ENCODE measurements at regions not wholly inside any gene's neighbourhood (a gene's known extent, or its start where the extent isn't known, plus 50 kb on each side); places are given as distances from the start of the nearest gene placed in this dataset.
"Not testable (repeated sequence)": the region's sequence is repeated elsewhere in the genome, so short reads cannot be mapped to it uniquely, and the experiment has no call there.

DNA sequence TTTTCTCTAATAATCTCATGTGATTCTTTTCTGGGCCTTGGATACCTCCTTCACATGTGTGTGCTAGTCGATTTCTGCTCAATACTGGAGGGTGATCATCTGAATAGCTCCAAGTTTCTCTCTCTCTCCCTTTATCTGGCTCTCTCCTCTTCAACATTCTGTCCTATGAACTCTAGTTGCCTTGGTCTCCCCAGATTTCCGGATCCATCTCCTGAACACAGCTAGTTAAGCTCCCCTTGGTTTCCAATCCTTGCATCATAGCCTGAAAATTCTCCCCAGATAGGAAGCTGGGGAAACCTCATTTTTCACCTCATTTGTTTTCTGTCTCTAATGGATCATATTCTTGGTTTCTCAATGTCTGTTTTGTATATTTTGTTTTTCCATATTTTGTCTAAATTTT lies 832.3 kb downstream of the MTRR start:
- no peak for DNase-seq (ENCODE audit: low read depth, low spot score)

DNA sequence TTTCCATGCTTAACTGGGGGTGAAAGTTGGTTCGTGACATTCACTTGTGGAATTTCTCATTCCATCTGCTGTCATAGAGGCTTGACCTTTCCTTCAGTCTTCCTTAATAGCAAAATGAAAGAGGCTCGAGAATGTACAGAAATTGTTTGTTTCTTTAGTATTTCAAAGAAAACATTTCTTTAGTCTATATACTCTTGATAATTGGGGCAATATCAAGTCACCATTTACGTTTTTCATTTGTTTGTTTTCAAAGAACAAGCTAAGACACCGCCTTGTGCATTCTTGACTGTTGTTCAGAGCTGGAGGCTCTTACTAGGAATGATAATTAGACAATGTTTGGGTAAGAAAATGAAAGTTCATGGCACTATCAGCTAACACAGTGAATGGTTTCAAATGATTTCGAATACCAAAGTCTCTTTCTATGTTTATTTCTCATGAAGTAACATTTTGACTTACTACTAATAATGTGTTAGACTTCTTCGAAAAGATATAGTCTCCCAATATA lies 835.4 kb downstream of the SEMA5A start:
- no peak for DNase-seq (ENCODE audit: low read depth, low spot score)

DNA sequence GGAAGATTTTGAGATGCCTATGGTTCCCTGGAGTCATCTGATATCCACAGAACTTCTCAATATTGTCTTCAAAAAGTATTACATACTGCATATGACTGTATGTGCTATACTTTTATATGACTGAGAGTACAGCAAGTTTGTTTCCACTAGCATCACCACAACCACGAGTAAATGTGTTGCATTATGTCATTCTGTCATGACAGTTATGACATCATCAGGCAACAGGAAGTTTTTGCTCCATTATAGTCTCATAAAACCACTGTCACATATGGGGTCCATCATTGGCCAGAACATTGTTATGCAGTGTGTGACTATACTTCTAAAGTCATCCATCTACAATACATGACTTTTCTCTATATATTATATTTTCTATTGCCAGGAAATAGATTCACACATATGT lies 831.7 kb downstream of the SEMA5A start:
- DNase-seq (ENCODE audit: low read depth, low spot score): no peak

DNA sequence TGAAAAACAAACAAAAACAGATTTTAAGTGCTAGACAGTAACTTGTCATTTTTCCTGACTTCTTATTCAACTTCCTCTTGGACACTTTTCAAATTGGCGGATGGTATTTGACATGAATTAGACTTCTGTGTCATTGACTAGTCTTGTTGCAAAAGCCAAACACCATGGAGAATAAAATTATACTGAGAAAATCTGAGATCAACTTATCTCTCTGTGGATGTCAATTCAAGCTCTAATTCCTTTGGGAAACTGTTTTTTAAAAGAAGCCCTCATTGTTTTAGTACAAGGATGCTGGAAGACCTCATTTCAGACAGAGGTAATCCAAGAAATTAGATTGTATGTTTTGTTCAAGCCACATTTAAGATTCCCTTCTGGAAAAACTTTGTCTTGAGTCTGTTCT lies 831.0 kb downstream of the SEMA5A start:
- DNase-seq (ENCODE audit: low read depth, low spot score): no peak

DNA sequence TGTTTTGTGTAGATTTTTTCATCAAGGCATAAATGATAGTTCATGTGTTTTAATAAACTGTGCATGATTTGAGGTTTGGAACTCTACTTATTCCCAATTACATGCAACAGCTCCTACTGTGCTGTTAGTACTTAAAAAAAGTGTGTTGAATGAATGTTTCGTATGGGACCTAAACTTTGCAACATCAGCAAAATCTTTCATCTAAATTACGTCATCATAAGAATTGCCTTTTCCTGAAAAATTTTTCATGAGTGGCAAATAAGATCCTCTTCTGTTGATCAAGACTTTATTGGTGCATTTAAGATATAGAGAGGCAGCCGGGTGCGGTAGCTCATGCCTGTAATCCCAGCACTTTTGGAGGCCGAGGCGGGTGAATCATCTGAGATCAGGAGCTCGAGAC lies 826.1 kb downstream of the SEMA5A start:
- no peak for DNase-seq (ENCODE audit: low read depth, low spot score)

DNA sequence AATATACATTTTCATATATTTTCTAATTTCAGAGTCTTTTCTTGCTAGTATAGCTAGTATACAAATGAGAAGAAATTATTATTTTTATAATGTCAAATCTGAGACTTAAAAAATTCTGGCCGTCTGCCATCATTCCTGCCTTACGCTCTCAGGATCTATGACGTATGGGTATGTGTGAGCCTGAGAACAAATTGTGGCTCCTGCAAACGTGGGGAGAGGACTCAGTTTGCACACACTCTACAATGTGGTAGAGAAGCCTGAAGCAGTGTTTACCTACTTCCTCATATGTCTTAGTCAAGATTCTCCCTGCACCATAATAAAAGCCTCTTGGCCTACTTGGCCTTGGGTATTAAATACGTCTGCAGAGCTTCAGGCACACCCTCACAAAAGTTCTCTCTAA lies 825.4 kb downstream of the SEMA5A start:
- DNase-seq (ENCODE audit: low read depth, low spot score): no peak

DNA sequence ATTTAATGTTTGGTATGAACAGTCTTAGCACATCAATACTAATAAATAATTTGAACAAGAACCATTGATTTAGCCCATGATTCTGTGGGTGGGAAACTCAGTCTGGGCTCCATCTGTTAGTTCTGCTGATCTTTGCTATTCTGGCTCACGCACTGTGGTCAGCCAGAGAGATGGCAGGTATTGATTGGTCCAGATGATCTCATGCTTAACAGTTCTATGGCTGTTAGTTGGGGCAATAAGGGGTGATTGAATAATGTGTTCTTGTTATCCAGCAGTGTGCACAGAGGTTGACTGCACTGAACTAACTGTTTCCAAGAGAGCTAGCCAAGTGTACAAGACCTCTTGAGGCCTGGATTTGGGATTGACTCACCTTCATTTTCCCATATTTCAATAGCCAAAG lies 824.3 kb downstream of the SEMA5A start:
- DNase-seq (ENCODE audit: low read depth, low spot score): no peak

DNA sequence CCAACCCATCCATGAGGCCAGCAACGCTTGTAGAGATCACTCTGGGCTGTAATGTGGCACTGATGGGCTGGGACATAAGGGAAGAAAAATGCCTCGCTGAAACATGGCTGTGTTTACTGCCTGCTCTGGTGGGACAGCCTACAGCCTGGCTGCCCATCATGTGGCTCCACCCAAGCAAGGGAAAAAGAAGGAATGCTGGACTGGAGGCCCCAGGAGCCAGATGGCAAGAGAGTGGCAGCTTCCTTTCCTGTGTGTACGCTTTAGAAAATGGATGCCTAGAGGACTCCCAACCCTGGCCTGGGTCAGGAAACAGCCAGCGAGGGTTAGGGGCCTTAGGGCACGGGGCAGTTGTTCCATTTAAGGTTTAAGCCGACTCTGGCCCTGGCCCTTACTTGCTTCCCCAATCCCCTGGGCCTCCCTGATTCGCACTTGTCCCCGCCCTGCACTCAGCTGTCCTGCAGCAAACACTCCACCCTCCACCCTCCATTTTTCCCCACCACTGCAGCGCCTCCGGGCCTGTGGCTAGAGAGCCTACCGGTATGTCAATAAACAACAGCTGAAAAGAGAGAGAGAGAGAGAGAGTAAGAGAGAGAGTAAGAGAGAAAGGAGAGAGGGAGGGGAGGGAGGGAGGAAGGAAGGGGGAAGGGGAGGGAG lies 819.4 kb downstream of the SEMA5A start:
- DNase-seq (ENCODE audit: low read depth, low spot score): peak; percentile 0

DNA sequence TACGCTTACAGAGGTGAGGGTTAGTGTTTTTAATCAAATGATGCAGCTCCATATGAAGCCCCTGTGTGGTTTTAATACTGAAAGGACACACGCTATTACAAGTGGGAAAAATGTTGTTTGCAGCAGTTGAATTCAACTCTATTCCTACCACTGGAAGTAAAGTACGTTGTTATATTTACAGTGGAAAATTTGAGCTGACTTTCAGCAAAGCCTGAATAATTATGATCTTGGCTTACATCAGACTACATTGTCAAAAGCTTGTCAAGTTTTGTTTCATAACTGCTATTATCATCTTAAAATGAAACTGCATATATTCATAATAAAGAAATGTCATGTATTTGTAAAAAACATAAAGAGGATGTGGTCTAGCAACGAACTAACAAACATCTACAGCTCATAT lies 818.5 kb downstream of the SEMA5A start:
- no peak for DNase-seq (ENCODE audit: low read depth, low spot score)

DNA sequence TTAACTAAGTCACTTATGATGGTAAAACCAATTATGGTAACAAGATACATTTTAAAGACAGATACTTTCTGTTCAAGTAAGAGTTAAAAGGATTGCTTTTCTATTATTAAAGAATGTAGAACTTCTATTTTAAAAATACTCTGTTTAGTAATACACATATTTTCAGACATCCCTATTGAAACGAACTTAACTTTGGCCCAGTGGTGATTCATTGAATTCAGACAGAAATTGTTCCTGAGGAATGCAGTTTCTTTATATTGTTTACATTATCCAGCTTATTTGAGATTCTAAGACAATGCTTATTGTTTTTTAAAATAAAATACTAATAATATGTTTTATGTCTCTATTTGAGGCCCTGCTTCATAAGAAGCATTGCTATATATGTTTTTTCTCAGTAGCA lies 816.4 kb downstream of the SEMA5A start:
- DNase-seq (ENCODE audit: low read depth, low spot score): no peak

DNA sequence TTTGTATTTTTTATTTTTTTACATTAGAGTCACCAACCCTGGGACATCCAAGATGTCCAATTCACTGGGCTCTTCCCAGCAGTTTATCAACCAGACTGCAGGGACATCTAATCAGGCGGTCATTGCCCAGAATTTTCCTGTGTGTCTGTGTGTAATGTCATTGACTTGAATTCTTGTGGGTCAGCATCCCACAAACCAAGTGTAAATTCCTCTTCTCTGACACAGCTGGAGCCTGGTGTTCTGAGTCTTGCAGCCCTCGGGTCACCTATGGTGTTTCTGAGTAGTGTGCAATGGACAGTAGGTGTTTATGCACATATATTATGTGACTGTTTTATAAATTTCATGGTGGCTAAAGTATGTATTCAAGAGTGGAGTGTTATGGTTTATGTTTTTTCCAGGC lies 815.7 kb downstream of the SEMA5A start:
- no peak for DNase-seq (ENCODE audit: low read depth, low spot score)

DNA sequence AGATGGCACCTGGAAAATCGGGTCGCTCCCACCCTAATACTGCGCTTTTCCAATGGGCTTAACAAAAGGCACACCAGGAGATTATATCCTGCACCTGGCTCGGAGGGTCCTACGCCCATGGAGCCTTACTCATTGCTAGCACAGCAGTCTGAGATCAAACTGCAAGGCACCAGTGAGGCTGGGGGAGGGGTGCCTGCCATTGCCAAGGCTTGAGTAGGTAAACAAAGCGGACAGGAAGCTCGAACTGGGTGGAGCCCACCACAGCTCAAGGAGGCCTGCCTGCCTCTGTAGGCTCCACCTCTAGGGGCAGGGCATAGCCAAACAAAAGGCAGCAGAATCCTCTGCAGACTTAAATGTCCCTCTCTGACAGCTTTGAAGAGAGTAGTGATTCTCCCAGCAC lies 814.8 kb downstream of the SEMA5A start:
- not testable (repeated sequence) for DNase-seq (ENCODE audit: low read depth, low spot score)

DNA sequence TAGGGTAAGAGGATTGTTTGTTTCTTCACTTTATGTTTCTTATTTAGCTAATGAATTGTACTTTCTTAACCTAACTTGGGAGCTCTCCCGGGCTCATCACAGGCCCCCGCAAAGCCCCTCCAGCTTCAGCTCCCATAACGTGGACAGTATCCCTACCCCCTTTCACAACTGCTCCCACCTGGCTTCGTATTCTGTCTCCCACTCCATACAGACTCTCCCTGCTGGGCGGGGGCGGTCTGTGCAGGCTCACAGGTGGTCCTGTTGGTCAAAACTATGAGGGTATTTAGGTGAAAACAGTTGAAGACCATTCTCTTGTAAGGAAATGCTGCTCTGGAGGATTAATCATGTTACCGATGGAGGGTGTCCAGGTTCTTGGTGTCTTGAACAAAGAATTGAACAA lies 805.3 kb downstream of the SEMA5A start:
- DNase-seq (ENCODE audit: low read depth, low spot score): no peak

DNA sequence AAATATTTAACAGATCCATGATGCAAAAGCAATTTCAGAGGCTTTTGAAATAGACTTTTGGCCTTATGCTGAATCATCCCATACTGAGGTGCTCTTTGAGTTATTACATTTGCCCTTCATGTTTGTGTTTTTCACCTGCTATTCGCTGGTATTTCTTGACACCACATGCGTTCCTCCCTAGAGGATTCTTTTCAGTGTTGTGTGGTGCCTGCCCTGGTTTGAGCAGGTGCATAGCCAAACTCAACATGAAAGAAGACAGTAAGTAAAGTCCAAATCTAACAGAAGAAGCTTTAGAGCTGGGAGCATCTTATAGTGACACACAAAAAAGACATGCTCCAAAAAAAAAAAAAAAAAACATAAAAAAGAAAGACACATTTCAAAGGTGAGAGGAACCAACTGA lies 796.3 kb downstream of the SEMA5A start:
- DNase-seq (ENCODE audit: low read depth, low spot score): no peak

DNA sequence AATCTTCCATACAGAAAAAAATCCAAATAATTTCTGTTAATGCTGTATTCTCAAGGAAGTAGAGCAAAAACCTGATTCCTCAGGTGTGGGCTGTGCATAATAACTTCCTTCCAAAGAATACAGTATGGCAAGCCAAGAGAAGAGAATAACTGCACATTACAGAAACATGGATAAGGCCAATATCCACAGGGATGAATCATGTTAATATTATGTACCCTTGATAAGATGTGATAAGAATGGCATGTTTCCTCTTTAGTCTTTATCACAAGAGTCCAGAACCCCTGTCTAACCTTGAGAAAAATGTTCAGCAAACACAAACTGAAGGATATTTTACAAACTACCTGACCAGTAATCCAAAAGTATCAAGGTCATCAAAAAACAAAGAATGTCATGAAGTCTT lies 795.8 kb downstream of the SEMA5A start:
- DNase-seq (ENCODE audit: low read depth, low spot score): no peak

DNA sequence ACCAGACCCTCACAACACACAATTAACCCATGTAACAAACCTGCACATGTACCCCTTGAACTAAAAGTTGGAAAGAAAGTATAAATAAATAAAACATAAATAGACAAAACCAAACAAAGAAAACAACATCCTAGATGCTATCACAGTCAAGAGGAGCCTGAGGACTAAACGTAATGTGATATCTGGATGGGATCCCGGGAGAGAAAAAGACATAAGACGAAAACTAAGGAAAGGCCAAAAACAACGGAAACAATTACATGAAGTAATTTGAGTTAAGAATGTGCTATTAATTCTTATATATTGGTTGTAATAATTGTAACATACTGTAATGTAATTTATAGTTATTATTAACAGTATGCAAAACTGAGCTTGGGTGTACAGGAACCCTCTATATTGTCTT lies 793.9 kb downstream of the SEMA5A start:
- DNase-seq (ENCODE audit: low read depth, low spot score): no peak

DNA sequence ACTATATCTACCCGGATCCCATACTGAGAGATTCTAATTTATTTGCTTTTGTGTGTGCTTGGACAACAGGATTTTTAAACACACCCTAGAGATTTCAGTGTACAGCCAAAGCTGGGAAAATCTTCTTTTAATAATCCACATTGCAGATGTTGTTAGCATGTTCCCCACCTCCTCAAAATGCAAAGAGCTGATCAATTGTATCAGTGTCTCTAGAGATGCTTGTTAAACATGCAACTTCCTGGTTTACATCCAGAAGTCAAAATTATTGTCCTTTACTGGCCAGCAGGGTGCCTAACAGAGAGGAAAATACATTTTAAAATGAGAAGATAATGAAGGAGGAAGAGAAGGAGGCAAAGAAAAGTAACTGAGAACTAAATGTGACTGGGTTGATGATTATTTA lies 793.3 kb downstream of the SEMA5A start:
- DNase-seq (ENCODE audit: low read depth, low spot score): no peak

DNA sequence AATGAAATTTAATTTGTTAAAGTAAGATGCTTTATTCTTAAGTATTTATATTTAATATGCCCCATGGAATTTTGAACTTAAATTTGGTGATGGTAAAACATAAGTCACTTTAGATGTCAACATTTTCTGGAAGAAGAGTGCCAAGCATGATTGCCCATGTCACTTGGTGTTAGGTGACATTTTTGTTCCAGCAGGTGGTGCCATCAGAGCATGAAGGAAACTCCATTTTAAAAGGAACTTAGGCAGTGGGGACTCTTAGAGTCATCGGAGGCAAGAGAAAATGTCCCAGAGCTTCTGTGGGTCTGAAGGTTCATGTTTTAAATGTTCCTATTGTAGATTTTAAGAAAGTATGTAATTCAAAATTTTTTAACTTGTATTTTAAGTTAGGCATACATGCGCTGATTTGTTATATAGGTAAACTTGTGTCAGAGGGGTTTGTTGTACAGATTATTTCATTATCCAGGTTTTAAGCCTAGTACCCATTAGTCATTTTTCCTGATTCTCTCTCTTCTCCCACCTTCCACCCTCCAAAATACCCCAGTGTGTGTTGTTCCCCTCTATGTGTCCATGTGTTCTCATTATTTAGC lies 789.3 kb downstream of the SEMA5A start:
- DNase-seq (ENCODE audit: low read depth, low spot score): peak; percentile 5

DNA sequence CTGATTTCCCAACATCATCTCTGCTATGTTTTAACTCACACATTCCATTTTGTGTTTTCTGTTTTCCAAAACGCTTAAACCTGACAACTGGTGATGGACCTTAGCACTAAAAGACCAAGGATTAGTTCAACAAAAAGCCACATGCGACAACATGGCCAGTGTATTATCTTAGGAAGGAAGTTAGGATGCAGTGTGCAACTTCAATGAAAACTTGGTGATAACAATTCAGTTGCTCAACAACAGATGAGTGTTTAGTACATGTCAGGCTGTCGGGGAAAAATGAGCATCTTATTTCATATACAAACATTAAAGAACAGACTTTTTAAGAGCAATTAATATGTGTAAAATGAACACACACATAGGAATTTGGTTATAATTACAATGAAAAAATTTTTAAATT lies 780.0 kb downstream of the SEMA5A start:
- DNase-seq (ENCODE audit: low read depth, low spot score): no peak

DNA sequence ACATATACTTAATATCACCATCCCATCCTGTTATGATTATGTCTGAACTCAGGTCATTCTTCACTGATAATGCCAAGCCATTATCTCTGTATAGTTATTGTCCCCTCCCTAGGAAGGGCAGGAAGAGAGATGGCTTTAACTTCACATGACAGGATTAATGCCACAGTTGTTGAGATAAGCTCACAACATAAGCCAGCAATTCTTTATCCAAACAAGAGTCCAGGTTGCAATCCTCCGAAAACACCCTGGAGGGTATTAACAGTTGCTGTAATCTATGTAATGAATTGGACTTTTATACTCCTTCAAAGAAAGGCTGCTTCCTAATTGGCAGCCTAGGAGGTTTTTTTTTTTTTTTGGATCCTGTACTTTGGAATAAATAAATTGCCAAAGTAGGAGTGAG lies 779.4 kb downstream of the SEMA5A start:
- DNase-seq (ENCODE audit: low read depth, low spot score): no peak

DNA sequence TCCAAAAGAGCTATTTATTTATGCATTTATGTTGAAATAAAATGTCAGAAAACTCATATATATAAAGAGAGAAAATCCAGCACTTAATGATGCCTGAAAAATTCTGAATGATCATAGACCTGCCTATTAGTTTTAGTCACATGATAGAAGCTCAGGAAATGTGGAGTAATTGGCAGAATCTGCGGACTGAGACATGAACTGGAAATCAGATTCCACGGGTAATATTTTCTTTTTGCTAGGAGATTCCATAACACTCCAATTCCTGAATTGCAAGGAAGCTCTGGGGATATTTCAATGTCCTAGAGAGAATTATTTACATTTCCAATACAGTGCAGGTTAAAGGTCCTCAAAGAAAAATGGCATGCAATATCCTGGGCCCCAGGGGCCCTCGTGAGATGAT lies 778.8 kb downstream of the SEMA5A start:
- DNase-seq (ENCODE audit: low read depth, low spot score): no peak

DNA sequence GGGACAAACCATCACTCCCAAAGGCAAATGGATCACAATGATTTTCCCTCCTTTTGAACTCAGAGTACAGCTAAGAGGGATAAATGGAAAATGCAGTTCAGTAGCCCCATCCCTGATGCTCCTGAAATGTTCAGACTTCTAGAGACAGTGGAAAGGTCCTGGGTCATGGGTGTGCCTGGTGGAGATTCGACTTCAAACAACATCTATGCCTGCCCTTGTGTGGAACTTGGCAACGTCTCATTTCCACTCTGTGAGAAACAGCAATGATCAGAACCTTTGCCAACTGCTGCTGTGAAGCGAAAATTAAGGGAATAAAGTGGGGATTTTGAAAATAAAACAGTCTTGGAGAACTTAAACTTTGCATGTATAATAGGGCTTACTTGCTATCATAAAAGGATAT lies 778.1 kb downstream of the SEMA5A start:
- no peak for DNase-seq (ENCODE audit: low read depth, low spot score)

DNA sequence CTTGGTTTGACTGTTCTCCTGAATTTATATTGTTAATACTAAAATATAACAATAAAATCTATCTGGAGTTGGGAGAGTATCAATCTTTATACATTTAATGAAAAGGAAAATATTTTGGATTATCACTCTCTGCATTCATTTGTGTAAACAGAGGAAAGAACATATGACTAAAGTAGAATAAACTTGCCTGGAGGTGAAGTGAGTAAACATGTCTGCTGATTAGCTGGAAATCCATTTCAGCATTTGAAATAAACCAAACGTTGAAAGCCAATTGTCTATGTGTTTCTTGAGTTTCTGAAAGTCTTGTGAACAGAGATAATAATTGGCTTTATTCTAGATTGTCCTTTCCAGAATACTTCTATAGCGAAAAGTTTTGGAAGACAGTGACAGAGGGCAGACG lies 776.2 kb downstream of the SEMA5A start:
- no peak for DNase-seq (ENCODE audit: low read depth, low spot score)

DNA sequence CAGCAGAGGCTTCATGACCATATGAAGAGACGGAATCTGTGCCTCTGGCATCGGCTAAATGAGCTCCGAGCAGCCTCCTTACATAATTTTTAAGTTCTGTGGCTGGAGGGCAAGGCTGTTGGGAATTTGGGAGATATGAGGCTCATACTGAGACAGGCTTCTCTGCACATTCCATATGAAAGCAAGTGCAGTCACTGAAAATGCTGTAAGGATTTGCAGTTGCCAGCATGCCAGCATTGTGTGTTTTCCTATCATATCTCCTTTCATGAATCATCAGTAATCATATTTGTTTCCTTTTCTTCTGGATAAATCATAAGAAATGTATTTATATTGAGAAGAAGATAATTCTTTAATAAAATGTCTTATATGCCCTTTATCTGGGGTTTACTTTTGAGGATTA lies 775.4 kb downstream of the SEMA5A start:
- DNase-seq (ENCODE audit: low read depth, low spot score): no peak

Data from ELF-1 (cell line).